GM19328 (cell line): ENCODE measurements at regions not wholly inside any gene's neighbourhood (a gene's known extent, or its start where the extent isn't known, plus 50 kb on each side); places are given as distances from the start of the nearest gene placed in this dataset.

ENCODE experiments used
- ATAC-seq: cut with Tn5 transposase; IDR thresholded peaks from one replicate; pipeline ENCODE4 v1.9.1; 2021; ENCODE audit warnings: mild to moderate bottlenecking, moderate library complexity; ENCODE audit not compliant: unreplicated experiment

- ATAC-seq: no peak
Observed at GRCh38 chr16:64475627-64476351, 646.1 kb downstream of the CDH11 start.

- ATAC-seq: no peak
Observed at GRCh38 chr16:64470916-64471315, 650.9 kb downstream of the CDH11 start.

GRCh38 chr16:64469906-64470702 lies 651.8 kb downstream of the CDH11 start:
- ATAC-seq: no peak

GRCh38 chr16:64469351-64469750 lies 652.5 kb downstream of the CDH11 start:
- no peak for ATAC-seq

- no peak for ATAC-seq
Observed at GRCh38 chr16:64468515-64469090, 653.3 kb downstream of the CDH11 start.

- no peak for ATAC-seq
Observed at GRCh38 chr16:64459821-64460220, 662.0 kb downstream of the CDH11 start.

GRCh38 chr16:64459402-64459801 lies 662.5 kb downstream of the CDH11 start:
- no peak for ATAC-seq

- no peak for ATAC-seq
Observed at GRCh38 chr16:64455275-64455674, 666.6 kb downstream of the CDH11 start.

GRCh38 chr16:64453646-64454045 lies 668.2 kb downstream of the CDH11 start:
- no peak for ATAC-seq

- ATAC-seq: no peak
Observed at GRCh38 chr16:64452446-64452845, 669.4 kb downstream of the CDH11 start.

GRCh38 chr16:64450177-64450576 lies 671.7 kb downstream of the CDH11 start:
- no peak for ATAC-seq

- ATAC-seq: no peak
Observed at GRCh38 chr16:64449506-64449905, 672.4 kb downstream of the CDH11 start.

- ATAC-seq: no peak
Observed at GRCh38 chr16:64445649-64446048, 676.2 kb downstream of the CDH11 start.

- no peak for ATAC-seq
Observed at GRCh38 chr16:64445245-64445644, 676.6 kb downstream of the CDH11 start.

- no peak for ATAC-seq
Observed at GRCh38 chr16:64440421-64440831, 681.4 kb downstream of the CDH11 start.

GRCh38 chr16:64440005-64440404 lies 681.9 kb downstream of the CDH11 start:
- no peak for ATAC-seq

GRCh38 chr16:64437706-64438324 lies 684.0 kb downstream of the CDH11 start:
- no peak for ATAC-seq

GRCh38 chr16:64434526-64435069 lies 687.3 kb downstream of the CDH11 start:
- ATAC-seq: no peak

GRCh38 chr16:64428463-64429113 lies 693.3 kb downstream of the CDH11 start:
- no peak for ATAC-seq

GRCh38 chr16:64426131-64426666 lies 695.7 kb downstream of the CDH11 start:
- no peak for ATAC-seq
